GM12872 (cell line): ENCODE measurements at regions not wholly inside any gene's neighbourhood (a gene's known extent, or its start where the extent isn't known, plus 50 kb on each side); places are given as distances from the start of the nearest gene placed in this dataset.

Experiments
- TF ChIP-seq, protein P1 (sequence below): IDR thresholded peaks from 3 replicates; pipeline ENCODE4 v1.5.1; 2011; ENCODE audit warnings: low read depth, mild to moderate bottlenecking, low read length, moderate library complexity; ENCODE audit not compliant: insufficient read depth

DNA sequence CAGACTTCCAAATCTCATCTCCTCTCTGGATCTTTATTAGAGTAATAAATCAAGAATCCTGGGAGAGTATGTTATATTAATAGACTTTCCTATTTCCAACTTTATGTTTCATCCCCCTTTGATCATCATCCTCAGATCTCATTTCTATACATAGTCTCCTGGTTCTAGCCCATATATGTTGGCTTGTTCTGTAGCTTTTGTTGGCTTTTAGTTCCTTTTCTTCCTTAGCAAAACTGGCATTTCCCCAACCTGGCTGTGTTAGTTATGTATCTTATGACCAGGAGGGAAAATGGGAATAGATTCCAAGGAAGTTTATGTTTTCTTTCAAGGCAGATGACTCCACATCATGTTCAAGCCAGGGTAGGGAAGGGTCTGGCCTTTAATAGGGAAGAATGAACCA lies 2464.5 kb downstream of the PCDH9 start:
- TF ChIP-seq, protein P1, sequence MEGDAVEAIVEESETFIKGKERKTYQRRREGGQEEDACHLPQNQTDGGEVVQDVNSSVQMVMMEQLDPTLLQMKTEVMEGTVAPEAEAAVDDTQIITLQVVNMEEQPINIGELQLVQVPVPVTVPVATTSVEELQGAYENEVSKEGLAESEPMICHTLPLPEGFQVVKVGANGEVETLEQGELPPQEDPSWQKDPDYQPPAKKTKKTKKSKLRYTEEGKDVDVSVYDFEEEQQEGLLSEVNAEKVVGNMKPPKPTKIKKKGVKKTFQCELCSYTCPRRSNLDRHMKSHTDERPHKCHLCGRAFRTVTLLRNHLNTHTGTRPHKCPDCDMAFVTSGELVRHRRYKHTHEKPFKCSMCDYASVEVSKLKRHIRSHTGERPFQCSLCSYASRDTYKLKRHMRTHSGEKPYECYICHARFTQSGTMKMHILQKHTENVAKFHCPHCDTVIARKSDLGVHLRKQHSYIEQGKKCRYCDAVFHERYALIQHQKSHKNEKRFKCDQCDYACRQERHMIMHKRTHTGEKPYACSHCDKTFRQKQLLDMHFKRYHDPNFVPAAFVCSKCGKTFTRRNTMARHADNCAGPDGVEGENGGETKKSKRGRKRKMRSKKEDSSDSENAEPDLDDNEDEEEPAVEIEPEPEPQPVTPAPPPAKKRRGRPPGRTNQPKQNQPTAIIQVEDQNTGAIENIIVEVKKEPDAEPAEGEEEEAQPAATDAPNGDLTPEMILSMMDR, result no peak

DNA sequence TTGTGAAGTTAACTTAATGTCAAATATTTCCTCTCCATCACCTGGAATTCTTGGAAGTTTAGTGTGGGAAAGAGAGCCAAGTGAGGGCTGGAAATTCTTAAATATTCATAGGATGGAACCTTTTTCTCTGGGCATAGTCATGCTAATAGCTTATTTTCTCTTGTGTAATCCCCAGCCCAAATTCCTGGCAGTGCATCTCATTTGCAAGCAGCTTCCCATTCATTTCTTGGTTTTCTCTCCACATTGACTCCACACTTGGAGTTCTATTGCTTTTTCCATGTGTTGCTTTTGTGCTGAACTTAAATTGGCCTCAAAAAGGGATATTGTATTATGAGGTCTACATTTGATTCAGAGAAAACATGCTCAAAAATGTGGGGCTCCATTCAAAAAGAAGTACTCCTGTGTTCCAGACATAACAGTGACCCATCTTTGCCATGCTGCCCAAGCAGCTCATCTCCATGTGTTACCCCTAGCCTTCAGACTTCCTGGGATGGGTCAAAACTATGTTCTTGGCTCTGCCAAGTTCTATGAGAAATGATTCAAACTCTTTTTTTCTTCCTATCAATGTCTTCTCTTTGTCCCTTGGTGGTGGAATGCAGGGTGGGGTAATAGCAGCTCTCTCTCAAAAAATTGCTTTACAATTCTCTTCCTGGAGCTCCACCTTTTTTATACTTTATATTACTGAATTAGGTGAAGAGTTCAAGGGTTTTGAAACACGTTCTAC lies 2471.5 kb downstream of the PCDH9 start:
- TF ChIP-seq, protein P1, result no peak

DNA sequence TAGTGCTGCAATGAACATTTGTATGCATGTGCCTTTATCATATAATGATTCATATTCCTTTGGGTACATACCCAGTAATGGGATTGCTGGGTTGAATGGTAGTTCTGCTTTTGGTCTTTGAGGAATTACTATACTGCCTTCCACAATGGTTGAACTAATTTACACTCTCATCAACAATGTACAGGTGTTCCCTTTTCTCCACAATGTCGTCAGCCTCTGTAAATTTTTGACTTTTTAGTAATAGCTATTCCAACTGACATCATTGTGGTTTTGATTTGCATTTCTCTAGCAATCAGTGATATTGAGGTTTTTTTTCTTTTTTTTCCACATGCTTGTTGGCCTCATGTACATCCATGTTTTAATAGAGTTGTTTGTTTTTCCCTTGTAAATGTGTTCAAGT lies 2473.5 kb downstream of the PCDH9 start:
- TF ChIP-seq, protein P1, result no peak

DNA sequence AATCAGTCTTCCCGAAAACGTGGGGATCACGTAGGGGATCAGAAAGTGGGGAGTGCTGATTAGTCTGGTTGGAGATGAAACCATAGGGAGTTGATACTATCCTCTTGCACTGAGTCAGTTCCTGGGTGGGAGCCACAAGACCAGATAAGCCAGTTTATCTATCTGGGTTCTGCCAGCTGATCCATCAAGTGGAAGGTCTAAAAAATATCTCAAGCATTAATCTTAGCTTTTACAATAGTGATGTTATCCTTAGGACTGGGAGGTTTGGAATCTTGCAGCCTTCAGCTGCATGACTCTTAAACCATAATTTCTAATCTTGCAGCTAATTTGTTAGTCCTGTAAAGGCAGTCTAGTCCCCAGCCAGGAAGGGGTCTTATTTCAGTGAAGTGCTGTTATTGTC lies 2474.2 kb downstream of the PCDH9 start:
- TF ChIP-seq, protein P1, result no peak

DNA sequence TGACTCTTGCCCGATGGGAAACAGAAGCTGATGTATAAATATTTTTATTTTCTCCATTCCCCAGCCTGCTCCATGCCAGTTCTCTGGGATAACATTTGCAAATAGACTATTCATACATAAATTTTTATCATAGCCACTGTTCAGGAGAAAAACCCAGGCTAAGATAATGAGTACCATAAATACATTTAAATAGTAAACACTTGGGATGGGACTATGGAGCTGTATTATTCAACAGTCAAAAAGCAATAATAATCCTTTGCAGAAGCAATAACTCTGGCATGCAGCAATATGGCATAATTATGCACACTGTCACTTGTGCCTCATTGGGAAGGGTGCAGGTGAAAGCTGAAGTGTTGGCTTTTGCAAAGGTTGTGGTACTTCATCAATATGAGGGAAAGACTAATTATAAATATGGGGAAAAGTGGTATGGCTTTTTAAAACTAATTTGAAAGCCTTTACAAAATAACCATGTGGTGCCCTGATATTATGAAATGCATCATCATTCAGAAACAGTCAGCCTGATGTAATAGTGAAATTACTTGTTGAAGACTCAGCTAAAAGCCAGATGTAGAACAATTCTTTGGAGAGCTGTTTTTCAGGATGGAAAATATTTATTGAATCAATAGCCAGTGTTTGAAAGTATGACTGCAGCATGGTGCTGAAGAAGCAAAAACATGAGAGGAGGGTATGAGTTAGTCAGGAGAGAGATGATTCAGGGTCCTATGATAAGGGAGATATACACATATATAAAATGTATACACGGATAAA lies 2476.7 kb downstream of the PCDH9 start:
- TF ChIP-seq, protein P1, result no peak

DNA sequence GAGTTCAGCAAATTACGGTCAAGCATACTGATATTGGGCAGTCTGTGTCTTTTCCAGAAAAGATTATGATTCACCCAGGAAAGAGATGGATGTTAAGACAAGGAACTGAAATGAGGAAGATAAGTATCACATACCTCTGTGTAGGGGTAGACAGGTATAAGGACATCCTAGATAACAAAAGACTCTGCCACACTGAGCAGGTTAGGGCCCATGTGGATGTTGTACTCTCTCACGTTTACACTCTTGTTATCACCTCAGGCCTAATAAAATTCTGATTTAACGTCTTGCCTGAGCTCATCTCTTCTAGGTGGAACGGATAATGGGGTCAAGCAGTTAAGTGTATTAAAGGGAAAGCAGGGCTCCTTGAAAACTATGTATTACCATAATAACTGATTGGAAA lies 2480.8 kb downstream of the PCDH9 start:
- TF ChIP-seq, protein P1, result no peak

DNA sequence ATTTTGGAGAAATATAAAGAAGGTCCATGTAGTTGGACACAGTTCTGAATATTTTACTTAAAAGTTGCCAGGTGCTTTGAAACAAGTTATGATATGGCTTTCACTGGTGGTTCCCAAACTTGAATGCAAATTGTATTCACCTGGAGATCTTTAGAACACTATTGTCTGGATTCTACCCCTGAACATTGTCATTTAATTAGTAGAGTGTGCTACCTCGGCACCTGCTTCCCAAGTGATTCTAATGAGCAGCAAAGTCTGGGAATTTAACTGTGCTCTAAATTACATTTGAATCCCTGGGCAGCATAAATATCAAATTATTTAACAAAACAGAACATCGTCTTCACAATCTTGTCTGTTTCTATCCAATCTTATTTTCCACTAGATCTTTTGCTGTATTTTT lies 2483.3 kb downstream of the PCDH9 start:
- TF ChIP-seq, protein P1, result no peak
